ENCODE measurements at regions not wholly inside any gene's neighbourhood (a gene's known extent, or its start where the extent isn't known, plus 50 kb on each side); places are given as distances from the start of the nearest gene placed in this dataset.

- DNase-seq, result no peak
These were observed 168.6 kb upstream of the ZMIZ1 start for GRCh38 chr10:78899996-78900714.

- DNase-seq, result no peak
These were observed 167.9 kb upstream of the ZMIZ1 start for GRCh38 chr10:78900715-78901430.

GRCh38 chr10:78901694-78902093 lies 167.1 kb upstream of the ZMIZ1 start:
- DNase-seq, result no peak

- no peak for DNase-seq
These were observed 166.0 kb upstream of the ZMIZ1 start for GRCh38 chr10:78902815-78903214.

- DNase-seq, result no peak
These were observed 165.3 kb upstream of the ZMIZ1 start for GRCh38 chr10:78903341-78903940.

GRCh38 chr10:78904196-78904595 lies 164.6 kb upstream of the ZMIZ1 start:
- DNase-seq, result no peak

- DNase-seq, result no peak
These were observed 163.5 kb upstream of the ZMIZ1 start for GRCh38 chr10:78905015-78905956.

- no peak for DNase-seq
These were observed 162.8 kb upstream of the ZMIZ1 start for GRCh38 chr10:78905957-78906308.

GRCh38 chr10:78906734-78907390 lies 161.9 kb upstream of the ZMIZ1 start:
- no peak for DNase-seq

- DNase-seq, result no peak
These were observed 161.1 kb upstream of the ZMIZ1 start for GRCh38 chr10:78907551-78908211.

- DNase-seq, result no peak
These were observed 159.5 kb upstream of the ZMIZ1 start for GRCh38 chr10:78909221-78909620.

GRCh38 chr10:78910021-78910420 lies 158.7 kb upstream of the ZMIZ1 start:
- no peak for DNase-seq

- DNase-seq, result no peak
These were observed 158.3 kb upstream of the ZMIZ1 start for GRCh38 chr10:78910476-78910875.

- DNase-seq, result no peak
These were observed 157.9 kb upstream of the ZMIZ1 start for GRCh38 chr10:78910886-78911285.

- DNase-seq, result no peak
These were observed 157.0 kb upstream of the ZMIZ1 start for GRCh38 chr10:78911533-78912340.

- DNase-seq, result no peak
These were observed 156.2 kb upstream of the ZMIZ1 start for GRCh38 chr10:78912361-78913218.

- peak; percentile 91 for DNase-seq
These were observed 155.3 kb upstream of the ZMIZ1 start for GRCh38 chr10:78913219-78914059.

GRCh38 chr10:78914060-78914378 lies 154.7 kb upstream of the ZMIZ1 start:
- DNase-seq, result no peak

- DNase-seq, result no peak
These were observed 154.1 kb upstream of the ZMIZ1 start for GRCh38 chr10:78914502-78915189.

All from eye (tissue), 1 donor.